ENCODE measurements at regions not wholly inside any gene's neighbourhood (a gene's known extent, or its start where the extent isn't known, plus 50 kb on each side); places are given as distances from the start of the nearest gene placed in this dataset.

DNA sequence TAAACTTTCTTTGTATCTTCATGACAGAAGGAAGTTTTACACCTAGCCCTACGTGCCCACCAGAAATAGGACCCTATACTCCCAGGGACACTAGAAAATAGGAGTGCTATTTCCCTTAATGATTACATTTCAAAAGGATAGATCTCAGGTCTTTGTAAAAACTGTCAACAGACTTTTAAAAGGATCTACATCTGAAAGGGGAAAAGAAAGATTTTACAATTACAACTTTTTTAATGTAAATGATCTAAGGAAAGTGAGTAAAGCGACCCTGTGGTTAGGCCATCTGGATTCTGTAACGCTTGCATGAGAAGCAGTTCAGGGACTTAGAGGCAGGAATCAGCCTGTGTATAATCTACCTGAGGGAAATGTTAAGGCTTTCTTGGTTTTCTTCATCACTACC, 431.8 kb upstream of the MC4R start:
- no peak for DNase-seq

DNA sequence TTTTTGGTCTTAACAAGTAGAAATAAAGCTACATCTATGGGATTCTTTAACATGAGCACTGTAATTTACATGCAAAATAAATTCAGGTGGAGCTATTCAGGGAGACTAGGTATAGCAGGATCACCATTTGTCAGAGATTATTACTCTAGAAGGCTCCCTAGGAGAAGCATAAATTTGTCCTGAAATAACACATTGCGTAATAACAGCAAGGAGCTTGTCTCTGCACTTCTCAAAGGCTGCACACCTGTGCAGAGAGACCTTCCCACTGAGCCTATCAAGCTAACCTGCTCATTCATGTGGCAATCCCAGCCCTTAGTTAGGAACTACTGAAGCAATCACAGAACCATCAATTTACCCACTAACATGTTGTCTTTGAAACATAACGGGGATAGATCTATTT, 437.4 kb upstream of the MC4R start:
- no peak for DNase-seq

DNA sequence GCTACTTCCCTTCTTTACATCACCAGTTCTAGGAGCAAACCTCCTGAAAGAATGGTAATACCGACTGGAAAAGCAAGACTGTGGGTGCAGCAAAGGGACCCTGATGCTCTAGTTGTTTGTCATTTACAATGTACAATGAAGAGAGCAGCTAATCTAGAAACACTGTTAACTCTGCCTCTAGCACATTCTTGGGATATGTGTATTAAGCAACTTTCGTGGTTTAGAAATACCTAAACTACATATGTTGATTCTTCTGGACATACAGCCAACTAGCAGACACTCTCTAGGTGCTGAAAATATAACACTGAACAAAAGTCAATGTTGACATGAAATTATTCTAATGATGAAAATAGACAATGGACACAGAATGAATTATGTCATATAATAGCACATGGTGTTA, 440.3 kb upstream of the MC4R start:
- no peak for DNase-seq

DNA sequence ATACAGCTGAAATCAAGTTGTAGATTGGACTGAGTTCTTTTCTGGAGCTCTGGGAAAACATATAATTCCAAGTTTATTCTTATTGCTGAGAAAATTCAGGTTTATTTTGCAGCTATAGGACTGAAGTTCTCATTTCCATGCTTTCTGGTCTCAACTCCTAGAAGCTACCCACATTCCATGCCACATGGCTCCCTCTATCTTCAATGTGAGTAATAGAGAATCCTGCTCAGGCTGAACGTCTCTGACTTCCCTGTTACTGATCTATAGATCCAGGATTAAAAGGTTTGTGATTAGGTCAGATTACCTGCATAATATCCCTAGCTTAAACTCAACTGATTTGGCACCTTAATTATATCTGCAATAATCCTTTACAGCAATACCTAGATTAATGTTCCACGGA, 453.8 kb upstream of the MC4R start:
- DNase-seq, result no peak

DNA sequence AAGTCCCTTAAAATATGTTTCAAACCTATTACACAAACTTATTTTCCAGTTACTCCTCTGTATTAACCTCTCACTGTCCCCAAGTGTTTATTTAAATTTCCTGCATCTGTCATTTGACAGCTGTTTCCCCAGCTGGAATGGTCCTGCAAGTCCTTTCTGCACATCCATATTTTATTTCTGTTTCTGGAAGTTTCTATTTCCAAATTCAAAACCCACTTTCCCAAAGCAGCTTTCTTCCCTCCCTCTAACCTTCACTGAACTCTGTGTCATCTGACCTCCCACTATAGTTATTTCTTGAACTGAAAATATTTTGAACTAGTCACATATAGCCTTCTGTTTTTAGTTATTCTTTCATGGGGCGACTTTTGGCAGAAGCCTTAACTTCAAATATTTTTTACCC, 459.4 kb upstream of the MC4R start:
- no peak for DNase-seq

DNA sequence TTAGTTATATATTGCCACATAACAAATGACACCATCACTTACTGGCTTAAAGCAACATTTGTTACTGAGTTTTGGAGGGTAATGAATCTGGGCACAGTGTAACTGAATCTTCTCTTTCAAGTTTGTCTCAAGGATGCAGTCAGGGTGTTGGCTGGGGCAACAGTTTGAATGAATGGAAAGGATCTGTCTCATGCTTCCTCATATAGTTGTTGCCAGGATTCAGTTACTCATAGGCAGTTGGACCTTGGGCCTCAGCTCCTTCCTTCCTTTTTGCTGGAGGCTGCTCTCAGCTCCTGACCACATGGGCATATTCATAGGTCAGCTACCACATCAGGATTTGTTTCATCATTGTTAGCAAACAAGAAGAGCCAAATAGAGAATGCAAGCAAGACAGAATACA, 466.1 kb upstream of the MC4R start:
- DNase-seq, result no peak

DNA sequence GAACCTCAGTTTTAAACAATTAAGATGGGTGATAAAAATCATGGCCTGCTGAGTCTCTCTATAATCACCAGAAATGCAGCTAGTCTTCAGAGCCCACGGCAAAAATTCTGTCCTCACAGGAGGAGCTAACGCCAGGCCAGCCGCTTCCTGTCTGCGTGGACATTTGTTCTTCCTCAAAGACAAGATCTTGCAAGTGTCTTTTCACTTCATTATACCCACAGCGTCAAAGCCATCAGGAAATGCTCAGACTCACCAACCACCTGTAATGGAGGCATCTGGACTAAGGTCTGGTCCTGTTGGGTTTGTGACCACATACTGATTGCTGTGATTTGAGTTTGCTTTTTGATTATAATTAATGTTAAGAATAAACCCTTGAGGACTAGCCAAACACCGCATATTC, 473.8 kb upstream of the MC4R start:
- no peak for DNase-seq

DNA sequence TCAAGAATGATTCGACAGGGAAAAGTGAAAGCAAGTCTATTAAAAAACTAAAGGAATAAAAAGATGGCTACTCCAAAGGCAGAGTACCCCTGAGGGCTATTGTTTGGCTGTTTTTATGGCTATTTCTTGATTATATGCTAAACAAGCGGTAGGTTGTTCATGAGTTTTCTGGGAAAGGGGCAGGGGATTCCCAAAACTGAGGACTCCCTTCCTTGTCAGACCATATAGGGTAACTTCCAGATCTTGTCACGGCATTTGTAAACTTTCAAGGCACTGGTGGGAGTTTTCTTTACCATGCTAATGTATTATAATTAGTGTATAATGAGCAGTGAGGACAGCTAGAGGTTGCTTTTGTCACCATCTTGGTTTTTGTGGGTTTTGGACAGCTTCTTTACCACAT, 474.9 kb upstream of the MC4R start:
- DNase-seq, result no peak

DNA sequence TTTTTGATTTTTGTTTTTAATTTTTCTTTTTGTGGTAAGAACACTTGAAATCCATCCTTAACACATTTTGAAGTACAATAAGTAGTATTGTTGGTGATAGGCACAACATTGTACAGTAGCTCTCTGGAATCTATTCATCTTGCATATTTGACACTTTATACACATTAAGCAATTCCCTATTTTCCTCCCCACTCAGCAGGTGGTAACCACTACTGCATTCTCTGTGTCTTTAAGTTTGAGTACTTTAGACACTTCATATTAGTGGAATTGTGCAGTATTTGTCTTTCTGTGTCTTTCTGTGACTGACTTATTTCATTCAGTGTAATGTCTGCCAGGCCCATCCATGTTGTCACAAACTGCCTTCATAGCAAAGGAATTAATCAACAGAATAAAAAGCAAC, 471.7 kb upstream of the CDH20 start:
- DNase-seq, result no peak

DNA sequence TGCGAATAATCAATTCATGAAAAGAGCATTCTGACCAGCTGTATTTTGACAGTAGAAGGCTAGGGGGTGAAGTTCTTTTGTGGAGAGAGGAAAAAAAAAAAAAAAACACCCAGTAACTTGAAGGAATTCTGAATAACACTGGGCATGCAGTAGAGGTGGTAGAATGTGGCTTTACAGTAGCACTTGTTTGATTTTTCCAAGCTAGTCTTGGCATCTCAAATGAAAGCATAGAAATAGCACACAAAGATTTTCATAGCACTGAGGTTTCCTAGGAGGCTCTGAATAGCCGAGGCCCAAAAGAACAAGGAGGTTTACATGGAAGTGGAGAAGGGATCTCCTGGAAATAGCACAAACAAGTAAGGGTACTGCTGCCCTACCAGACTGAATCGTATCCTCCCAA, 470.2 kb upstream of the CDH20 start:
- DNase-seq, result no peak

DNA sequence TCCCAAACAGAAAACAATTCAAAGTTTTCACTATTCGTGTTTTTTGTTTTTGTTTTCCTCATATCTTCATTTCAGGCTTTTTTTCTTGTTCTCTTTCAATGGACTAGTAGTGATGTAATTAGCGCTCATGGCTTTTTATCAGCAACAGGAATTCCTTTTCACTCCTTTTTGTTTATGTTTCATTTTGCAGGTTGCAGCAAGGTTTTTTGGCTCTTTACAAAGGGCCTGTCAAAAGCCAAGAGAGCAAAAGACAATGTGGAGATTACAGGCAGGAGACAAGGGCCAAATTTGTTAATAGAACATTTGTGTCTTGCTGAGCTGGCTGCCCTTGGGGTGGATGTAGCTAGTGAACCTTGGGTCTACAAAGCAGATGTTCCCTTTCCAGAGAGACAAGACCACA, 467.4 kb upstream of the CDH20 start:
- no peak for DNase-seq

DNA sequence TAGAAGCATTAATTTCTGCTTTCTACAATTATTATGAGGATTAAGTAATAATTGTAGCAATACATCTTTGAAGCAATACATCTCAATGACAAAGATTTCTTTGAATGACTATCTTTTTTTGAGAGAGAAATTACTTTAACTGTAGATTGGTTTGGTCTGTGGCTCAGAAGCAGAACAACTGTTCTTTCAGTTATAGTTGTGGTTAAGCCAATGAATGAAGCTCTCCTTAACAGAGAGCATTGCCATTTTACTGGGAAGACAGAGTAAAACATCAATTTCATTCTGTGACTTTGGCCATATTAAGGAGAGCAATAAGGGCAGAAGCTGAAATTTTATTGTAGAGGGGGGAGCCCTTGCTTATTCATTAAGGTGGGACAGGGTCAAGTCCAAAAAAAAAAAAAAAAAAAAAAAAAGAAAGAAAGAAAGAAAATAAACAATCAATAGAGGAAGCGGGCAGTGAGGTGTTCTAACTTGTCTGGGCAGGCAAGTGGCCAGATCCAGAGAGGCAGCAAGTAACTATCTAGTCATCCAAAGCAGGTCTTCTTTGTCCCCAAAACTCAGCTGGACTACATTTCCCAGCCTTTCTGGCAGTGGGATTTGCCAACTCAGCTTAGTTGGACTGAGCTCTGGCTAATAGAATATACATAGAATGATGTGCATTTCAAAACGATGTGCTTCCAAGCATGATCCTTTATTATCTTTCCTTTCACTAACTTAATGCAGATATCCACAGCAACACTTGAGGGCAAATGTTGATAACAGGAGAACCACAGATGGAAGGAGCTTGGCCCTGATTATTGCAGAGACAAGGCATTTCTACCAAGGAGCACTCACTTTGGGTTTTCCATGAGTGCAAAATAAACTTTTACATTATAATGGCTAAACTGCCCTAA, 462.7 kb upstream of the CDH20 start:
- no peak for DNase-seq

DNA sequence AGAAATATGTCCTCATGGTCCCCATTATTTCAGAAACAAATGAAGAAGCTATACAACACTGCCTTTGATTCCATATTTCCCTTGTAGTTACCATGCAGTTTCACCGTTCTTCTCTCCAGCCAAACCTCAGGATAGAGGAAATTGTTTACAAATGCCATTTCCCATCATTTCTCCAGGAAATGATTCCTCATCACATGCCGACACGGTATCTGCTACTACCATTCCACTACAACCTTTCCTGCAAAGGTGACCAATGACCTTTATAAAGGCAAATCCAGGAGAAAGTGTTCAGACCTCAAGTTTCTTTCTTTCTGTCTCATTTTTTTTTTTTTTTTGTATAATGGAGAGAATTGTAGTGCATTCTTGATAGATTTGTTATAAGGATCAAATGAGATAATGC, 460.8 kb upstream of the CDH20 start:
- no peak for DNase-seq

DNA sequence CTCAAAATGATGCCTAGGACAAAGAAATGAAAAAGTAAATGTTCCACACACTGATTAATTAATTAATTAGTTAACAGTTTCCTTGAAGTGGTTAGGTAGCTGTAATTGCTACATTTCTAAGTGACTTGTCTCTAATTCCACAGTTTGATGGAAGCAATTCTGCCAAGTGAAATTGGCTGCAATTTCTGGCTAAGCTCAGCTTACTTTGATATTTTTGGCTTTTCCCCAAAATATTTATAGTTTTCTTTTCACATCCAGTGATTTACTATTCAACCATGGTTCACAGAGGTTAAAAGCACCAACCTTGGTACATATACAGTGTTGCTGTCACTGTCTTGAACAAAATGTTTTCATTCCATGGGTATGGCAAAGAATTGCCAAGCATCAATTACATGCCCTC, 459.5 kb upstream of the CDH20 start:
- DNase-seq, result no peak

DNA sequence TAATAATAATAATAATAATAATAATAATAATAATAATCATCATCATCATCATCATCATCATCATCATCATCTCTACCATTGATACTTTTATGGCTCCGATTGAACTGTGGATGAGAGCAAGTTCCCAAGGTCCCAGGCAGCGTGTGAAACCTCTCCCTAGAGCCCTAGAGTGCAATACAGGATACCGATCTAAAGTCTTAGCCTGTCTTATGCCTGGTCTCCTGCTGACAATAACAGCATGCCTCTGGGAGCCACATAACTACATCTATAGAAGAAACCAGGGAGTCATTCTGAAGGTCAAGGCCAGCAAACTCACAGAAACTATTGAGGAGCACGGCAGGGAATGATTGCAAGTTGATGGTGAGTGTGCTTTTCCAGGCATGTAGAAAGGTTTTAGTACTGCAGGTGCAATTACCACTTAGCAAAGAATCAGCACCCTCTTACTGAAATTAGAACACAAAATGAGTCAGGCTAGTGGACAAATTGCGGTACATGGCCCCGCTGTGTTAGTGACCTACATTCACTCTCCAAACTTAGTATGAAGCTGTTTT, 457.2 kb upstream of the CDH20 start:
- DNase-seq, result no peak

DNA sequence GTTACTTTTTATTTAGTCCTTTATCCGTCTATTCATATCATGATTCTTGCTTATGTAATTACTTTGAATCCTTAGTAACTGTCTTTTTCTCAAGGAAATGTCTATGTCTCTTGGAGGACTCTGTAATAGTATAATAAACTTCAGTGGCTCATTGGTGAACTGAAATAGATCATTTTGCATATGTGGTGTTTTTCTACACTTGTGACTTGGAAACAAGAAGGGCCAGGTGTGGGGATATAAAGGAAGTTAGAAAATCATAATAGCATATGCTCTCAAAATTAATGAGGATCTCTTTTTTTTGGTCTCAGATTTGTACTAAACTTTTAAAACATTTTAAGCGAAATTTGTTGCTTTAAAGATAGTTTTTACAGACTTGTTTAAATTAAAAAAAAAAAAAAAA, 453.0 kb upstream of the CDH20 start:
- DNase-seq, result no peak

DNA sequence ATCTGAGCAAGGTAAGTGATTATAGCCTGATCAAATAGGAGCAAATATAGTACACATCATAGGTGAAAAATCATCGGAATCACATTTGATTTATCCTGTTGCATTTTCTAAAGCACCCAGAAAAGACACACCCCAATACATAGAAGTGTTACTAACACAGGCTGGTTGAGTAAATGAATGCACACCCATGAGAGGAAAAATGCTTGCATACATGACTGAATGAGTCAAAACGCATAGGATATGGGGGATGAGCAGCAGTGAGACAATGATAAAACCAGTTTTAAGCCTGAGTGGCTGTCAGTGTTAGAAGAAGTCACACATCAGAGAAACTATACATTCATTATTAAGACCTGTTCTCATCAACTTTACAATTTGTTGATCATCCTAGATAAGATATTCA, 449.6 kb upstream of the CDH20 start:
- no peak for DNase-seq

DNA sequence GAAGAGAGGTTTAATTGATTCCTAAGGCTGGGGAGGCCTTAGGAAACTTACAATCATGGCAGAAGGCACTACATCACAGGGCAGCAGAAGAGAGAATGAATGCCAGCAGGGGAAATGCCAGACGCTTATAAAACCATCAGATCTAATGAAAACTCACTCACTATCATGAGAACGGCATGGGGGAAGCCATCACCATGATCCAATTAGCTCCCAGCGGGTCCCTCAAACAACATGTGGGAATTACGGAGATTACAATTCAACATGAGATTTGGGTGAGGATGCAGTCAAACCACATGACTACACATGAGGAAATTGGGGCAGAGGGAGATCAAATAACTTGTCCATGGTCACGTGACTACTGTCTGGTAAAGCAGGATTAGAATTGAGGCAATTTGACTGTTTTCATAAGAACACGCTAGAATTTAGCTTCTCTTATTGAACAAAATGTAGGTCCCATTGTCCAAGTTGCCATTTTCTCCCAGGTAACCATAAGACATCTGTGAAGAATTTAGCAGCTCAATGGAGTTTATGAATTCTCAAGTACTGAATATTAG, 445.1 kb upstream of the CDH20 start:
- DNase-seq, result no peak

DNA sequence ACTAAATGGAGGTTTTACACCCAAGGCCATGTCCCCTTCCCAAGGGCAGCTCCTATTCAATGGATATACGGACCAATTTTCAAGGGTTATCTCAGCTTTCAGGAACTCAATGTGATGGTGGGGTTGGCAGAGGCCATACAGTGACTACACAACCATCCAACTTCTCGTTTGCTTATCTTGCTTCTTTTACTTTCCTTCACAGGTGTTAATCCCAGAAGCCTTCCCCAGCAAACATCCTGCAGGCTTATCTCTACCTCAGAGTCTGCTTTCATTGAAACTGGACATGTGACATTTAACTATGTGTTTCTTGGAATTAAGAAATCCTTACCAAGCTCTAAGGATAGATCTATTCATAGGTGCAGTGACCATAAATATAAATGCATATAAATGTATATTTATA, 443.8 kb upstream of the CDH20 start:
- no peak for DNase-seq

DNA sequence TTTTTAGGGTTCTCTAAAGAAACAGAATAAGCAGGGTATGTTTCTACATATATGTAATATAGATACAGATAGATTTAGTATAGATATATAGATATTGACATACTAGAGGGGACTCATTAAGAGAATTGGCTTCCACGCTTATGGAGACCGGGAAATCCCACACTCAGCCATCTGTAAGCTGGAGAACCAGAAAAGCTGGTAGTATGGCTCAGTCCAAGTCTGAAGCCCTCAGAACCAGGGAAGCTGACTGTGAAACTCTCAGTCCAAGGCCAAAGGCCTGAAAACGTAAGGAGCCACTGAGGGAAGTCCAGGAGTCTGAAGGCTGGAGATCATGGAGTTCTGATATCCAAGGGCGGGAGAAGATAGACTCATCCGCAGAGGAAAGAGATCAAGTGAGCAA, 441.3 kb upstream of the CDH20 start:
- no peak for DNase-seq

DNA sequence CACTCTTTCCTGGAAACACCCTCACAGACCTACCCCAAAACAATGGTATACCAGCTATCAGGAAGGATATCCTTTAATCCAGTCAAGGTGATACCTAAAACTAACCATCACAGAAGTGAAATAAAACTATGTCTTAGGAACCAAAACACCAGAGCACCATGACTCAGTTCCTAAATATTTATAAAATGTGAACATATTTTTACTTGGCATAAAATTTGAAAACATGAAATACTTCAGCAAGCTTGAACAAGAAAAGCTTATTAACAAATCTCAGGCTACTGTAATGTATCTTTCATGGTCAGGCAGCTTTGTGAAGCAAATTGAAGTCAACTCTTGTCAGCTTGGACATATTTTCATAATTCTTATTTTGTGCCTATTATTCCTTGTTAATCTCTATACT, 440.8 kb upstream of the CDH20 start:
- no peak for DNase-seq

DNA sequence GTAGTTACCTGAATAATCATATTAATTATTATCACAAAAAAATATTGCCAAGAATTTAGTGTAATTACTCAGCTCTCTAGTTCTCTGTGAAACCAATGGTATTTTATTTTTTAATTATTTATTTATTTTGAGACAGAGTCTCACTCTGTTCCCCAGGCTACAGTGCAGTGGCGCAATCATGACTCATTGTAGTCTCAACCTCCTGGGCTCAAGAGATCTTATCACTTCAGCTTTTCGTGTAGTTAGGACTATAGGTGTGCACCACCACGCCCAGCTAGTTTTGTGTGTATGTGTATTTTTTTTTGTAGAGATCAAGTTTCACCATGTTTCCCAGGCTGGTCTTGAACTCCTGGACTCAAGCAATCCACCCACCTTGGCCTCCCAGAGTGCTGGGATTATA, 440.4 kb upstream of the CDH20 start:
- no peak for DNase-seq

DNA sequence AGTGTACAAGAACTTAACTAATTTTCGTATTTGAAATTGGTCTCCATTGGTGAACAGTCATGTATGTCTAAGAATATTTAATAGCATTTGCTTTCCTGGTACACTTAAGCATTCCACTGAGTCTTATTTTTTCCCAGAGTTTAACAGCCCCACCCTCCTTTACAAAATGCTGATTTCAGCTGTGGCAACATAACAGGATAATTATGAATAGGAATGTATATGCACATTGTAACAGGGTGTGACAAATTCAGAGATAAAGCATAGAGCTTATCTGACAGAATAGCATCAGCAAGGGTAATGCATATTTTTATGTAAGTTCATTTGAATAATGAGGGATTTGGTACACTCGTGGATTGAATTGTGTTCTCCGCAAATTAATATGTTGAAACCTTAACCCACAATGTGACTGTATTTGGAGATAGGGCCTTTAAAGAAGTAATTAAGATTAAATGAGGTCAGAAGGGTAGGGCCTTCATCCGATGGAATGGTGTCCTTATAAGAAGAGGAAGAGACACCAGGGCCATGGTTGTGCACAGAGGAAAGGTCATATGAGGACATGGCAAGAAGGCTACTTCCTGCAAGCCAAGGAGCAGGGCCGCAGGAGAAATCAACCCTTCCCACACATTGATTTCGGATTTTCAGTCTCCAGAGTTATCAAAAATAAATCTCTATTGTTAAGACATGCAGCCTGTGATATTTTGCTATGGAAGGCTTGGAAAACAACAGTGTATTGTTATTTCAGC, 439.7 kb upstream of the CDH20 start:
- no peak for DNase-seq
